OCI-LY7 (cell line): ENCODE measurements at regions not wholly inside any gene's neighbourhood (a gene's known extent, or its start where the extent isn't known, plus 50 kb on each side); places are given as distances from the start of the nearest gene placed in this dataset.

Source experiments
- BruUV-seq: library from RNA; stranded (reverse); fragments of 400-500 nt; replicated peaks from 2 replicates; lab custom pipeline; 2021; lab: Mats Ljungman, UMichigan
- CTCF ChIA-PET: fragments of 300-600 bp; sonication (Branson Sonifier 250); formaldehyde crosslinking; loops from one replicate; lab custom pipeline; 2022; ENCODE audit warnings: antibody characterized with exemption; ENCODE audit not compliant: unreplicated experiment; lab: Charles Lee
- POLR2A ChIA-PET: fragments of 300-600 bp; sonication (Branson Sonifier 250); formaldehyde crosslinking; loops from one replicate; lab custom pipeline; 2022; ENCODE audit warnings: antibody characterized with exemption; lab: Charles Lee
- DNase-seq: peaks from one replicate; pipeline ENCODE4 v3.0.0-alpha.2; 2015; ENCODE audit warnings: low spot score
- H2AFZ ChIP-seq: fragments of 200-600 bp; sonication (generic), shearing (Covaris generic); 2 replicates; pipeline ENCODE4 v1.6.1; 2014; ENCODE audit warnings: mild to moderate bottlenecking, antibody characterized with exemption, low read length, moderate library complexity
- H3K27ac ChIP-seq: fragments of 200-600 bp; sonication (generic); 2 replicates; pipeline ENCODE4 v1.5.1; 2014; ENCODE audit warnings: mixed run types, low read depth, mild to moderate bottlenecking, moderate library complexity, low read length, inconsistent platforms; ENCODE audit not compliant: poor library complexity, severe bottlenecking
- H3K36me3 ChIP-seq: fragments of 200-600 bp; sonication (generic); 2 replicates; pipeline ENCODE4 v1.6.1; 2014; ENCODE audit warnings: mild to moderate bottlenecking, antibody characterized with exemption, low read length, moderate library complexity, mixed read lengths; ENCODE audit not compliant: insufficient read depth
- H3K4me1 ChIP-seq: fragments of 200-600 bp; sonication (generic); 2 replicates; pipeline ENCODE4 v1.5.1; 2014; ENCODE audit warnings: mild to moderate bottlenecking, low read length; ENCODE audit not compliant: insufficient read depth, poor library complexity, severe bottlenecking
- H3K4me2 ChIP-seq: fragments of 200-600 bp; sonication (generic); 2 replicates; pipeline ENCODE4 v1.6.1; 2014; ENCODE audit warnings: mild to moderate bottlenecking, low read length
- H3K4me3 ChIP-seq: fragments of 200-600 bp; sonication (generic); 2 replicates; pipeline ENCODE4 v1.5.1; 2014; ENCODE audit warnings: mild to moderate bottlenecking, low read depth, low read length; ENCODE audit not compliant: poor library complexity, severe bottlenecking
- H3K79me2 ChIP-seq: fragments of 200-600 bp; sonication (generic); 2 replicates; pipeline ENCODE4 v1.6.1; 2016; ENCODE audit warnings: low read depth, mild to moderate bottlenecking, low read length, moderate library complexity, mixed read lengths; ENCODE audit not compliant: insufficient read depth
- H3K9me2 ChIP-seq: fragments of 200-600 bp; sonication (generic); 2 replicates; pipeline ENCODE4 v1.6.1; 2016; ENCODE audit warnings: mild to moderate bottlenecking, low read length, mixed read lengths; ENCODE audit not compliant: insufficient read depth
- H3K9me3 ChIP-seq: fragments of 200-600 bp; sonication (generic); 2 replicates; pipeline ENCODE4 v1.6.1; 2014; ENCODE audit warnings: mild to moderate bottlenecking, mixed run types, low read length, mixed read lengths
- H4K20me1 ChIP-seq: fragments of 200-600 bp; sonication (generic); 2 replicates; pipeline ENCODE4 v1.6.1; 2014; ENCODE audit warnings: mild to moderate bottlenecking, antibody characterized with exemption, low read length, moderate library complexity, mixed read lengths; ENCODE audit not compliant: insufficient read depth
- EZH2phosphoT487 ChIP-seq: fragments of 200-600 bp; sonication (generic); IDR thresholded peaks from 2 replicates; pipeline ENCODE4 v1.6.1; 2018; ENCODE audit warnings: low read depth, borderline replicate concordance, mild to moderate bottlenecking, mixed run types, antibody characterized with exemption, low read length, moderate library complexity, mixed read lengths
- intact Hi-C: fragments of 100-400 bp; cut with micrococcal nuclease; formaldehyde crosslinking; loops from one replicate; pipeline ENCODE4 v1.10.0; 2022; ENCODE audit not compliant: unreplicated experiment
- TF ChIP-seq, protein P1 (sequence below): fragments of 200-600 bp; sonication (generic); conservative IDR thresholded peaks from 2 replicates; pipeline ENCODE4 v1.5.1; 2014; ENCODE audit warnings: mild to moderate bottlenecking, antibody characterized with exemption, low read length, moderate library complexity, mixed read lengths

DNA sequence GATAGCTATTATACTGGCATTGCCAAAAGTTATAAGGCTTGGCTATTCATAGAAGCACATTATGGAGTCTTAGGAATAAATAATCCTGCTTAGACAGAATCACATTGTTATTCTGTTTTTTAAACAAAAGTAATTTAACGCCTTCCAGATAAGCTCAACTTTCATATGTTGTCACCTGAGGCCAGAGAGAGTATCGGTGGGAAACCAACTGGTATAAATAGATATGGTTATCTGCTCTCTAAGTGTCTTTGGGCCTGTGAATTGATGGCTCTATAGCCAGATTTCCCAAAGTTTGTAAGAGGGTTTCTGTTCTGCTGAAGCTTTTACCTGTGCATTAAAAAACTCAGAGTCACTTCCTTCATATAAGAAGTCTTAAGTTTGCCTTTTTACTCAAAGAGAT lies 1449.4 kb downstream of the CDH11 start:
- no peaks in the 10 kb centered on the region for H4K20me1 ChIP-seq

GRCh38 chr16:63663155-63663554 lies 1458.7 kb downstream of the CDH11 start:
- TF ChIP-seq EZH2phosphoT487 = no peak
- TF ChIP-seq, protein P1, sequence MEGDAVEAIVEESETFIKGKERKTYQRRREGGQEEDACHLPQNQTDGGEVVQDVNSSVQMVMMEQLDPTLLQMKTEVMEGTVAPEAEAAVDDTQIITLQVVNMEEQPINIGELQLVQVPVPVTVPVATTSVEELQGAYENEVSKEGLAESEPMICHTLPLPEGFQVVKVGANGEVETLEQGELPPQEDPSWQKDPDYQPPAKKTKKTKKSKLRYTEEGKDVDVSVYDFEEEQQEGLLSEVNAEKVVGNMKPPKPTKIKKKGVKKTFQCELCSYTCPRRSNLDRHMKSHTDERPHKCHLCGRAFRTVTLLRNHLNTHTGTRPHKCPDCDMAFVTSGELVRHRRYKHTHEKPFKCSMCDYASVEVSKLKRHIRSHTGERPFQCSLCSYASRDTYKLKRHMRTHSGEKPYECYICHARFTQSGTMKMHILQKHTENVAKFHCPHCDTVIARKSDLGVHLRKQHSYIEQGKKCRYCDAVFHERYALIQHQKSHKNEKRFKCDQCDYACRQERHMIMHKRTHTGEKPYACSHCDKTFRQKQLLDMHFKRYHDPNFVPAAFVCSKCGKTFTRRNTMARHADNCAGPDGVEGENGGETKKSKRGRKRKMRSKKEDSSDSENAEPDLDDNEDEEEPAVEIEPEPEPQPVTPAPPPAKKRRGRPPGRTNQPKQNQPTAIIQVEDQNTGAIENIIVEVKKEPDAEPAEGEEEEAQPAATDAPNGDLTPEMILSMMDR = no peak
- H3K27ac ChIP-seq = no peak overlapping the region
- no peak overlapping the region for H2AFZ ChIP-seq
- no TSS peak for BruUV-seq
- no peaks in the 10 kb centered on the region for H3K9me3 ChIP-seq
- intact Hi-C loops = no loop called here
- ChIA-PET CTCF (no interaction called here), POLR2A (interaction anchor here (0.7 kb wide), 1 partner anchor 26 kb away, joined by 5 read pairs; no protein-coding TSS in a partner anchor)
- H3K9me2 ChIP-seq = no peaks in the 10 kb centered on the region
- no peak overlapping the region for H3K4me2 ChIP-seq
- DNase-seq = no peak
- no peaks in the 10 kb centered on the region for H3K79me2 ChIP-seq
- no peaks in the 10 kb centered on the region for H3K36me3 ChIP-seq
- no peaks in the 10 kb centered on the region for H4K20me1 ChIP-seq
- no peaks in the 10 kb centered on the region for H3K4me1 ChIP-seq
- H3K4me3 ChIP-seq = no peak overlapping the region

More for the DNA sequence above, 1449.4 kb downstream of the CDH11 start:
- no peak overlapping the region for H3K4me3 ChIP-seq
- H3K27ac ChIP-seq = no peak overlapping the region
- no peak overlapping the region for H3K4me2 ChIP-seq
- no peaks in the 10 kb centered on the region for H3K79me2 ChIP-seq
- H3K9me3 ChIP-seq = no peaks in the 10 kb centered on the region
- no TSS peak for BruUV-seq
- no peaks in the 10 kb centered on the region for H3K36me3 ChIP-seq
- intact Hi-C loops = no loop called here
- TF ChIP-seq, protein P1 = no peak
- TF ChIP-seq EZH2phosphoT487 = no peak
- no peak overlapping the region for H2AFZ ChIP-seq
- no peaks in the 10 kb centered on the region for H3K9me2 ChIP-seq
- POLR2A ChIA-PET = interaction anchor here (0.5 to 0.6 kb wide), 2 partner anchors 49 to 102 kb away, joined by 3 read pairs; no protein-coding TSS in a partner anchor
- H3K4me1 ChIP-seq = no peaks in the 10 kb centered on the region
- DNase-seq = no peak
- CTCF ChIA-PET = no interaction called here

DNA sequence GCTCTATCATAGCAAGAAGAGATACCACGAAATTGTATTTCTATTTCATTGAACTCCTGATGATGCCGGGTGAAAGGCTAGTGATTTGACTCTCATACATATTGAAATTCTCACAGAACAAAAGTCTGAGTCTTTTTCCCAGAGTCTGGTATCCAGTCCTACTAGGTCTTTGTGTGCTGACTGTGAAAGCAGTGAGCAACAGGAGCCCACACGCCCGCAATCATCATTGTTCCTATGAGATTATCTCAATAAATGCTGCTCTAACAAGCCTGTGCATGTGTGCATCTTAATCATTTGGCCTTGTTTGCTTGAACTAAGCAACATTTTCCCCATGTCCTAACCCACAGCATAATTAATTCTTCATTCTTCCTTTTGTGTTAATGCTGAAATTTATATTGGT lies 1466.0 kb downstream of the CDH11 start:
- intact Hi-C loops = no loop called here
- H2AFZ ChIP-seq = no peak overlapping the region
- no TSS peak for BruUV-seq
- no peaks in the 10 kb centered on the region for H3K79me2 ChIP-seq
- no peaks in the 10 kb centered on the region for H4K20me1 ChIP-seq
- no peaks in the 10 kb centered on the region for H3K4me1 ChIP-seq
- H3K36me3 ChIP-seq = no peaks in the 10 kb centered on the region
- TF ChIP-seq, protein P1 = no peak
- TF ChIP-seq EZH2phosphoT487 = no peak
- no peak for DNase-seq
- no peaks in the 10 kb centered on the region for H3K9me2 ChIP-seq
- H3K27ac ChIP-seq = no peak overlapping the region
- ChIA-PET CTCF (no interaction called here), POLR2A (no interaction called here)
- H3K4me3 ChIP-seq = no peak overlapping the region
- no peak overlapping the region for H3K4me2 ChIP-seq
- no peaks in the 10 kb centered on the region for H3K9me3 ChIP-seq
